GM12872 (cell line): ENCODE measurements at regions not wholly inside any gene's neighbourhood (a gene's known extent, or its start where the extent isn't known, plus 50 kb on each side); places are given as distances from the start of the nearest gene placed in this dataset.

Source experiments
- CTCF ChIP-seq: IDR thresholded peaks from 3 replicates; pipeline ENCODE4 v1.5.1; 2011; ENCODE audit warnings: low read depth, mild to moderate bottlenecking, low read length, moderate library complexity; ENCODE audit not compliant: insufficient read depth

GRCh38 chr10:131431978-131432690, 120.6 kb upstream of the TCERG1L start:
- TF ChIP-seq CTCF: no peak

GRCh38 chr10:131433568-131433967, 122.0 kb upstream of the TCERG1L start:
- no peak for TF ChIP-seq CTCF

- TF ChIP-seq CTCF: no peak
These were observed 123.7 kb upstream of the TCERG1L start for GRCh38 chr10:131435232-131435631.

GRCh38 chr10:131435760-131436457, 124.4 kb upstream of the TCERG1L start:
- no peak for TF ChIP-seq CTCF

GRCh38 chr10:131436458-131436857, 124.9 kb upstream of the TCERG1L start:
- TF ChIP-seq CTCF: no peak

DNA sequence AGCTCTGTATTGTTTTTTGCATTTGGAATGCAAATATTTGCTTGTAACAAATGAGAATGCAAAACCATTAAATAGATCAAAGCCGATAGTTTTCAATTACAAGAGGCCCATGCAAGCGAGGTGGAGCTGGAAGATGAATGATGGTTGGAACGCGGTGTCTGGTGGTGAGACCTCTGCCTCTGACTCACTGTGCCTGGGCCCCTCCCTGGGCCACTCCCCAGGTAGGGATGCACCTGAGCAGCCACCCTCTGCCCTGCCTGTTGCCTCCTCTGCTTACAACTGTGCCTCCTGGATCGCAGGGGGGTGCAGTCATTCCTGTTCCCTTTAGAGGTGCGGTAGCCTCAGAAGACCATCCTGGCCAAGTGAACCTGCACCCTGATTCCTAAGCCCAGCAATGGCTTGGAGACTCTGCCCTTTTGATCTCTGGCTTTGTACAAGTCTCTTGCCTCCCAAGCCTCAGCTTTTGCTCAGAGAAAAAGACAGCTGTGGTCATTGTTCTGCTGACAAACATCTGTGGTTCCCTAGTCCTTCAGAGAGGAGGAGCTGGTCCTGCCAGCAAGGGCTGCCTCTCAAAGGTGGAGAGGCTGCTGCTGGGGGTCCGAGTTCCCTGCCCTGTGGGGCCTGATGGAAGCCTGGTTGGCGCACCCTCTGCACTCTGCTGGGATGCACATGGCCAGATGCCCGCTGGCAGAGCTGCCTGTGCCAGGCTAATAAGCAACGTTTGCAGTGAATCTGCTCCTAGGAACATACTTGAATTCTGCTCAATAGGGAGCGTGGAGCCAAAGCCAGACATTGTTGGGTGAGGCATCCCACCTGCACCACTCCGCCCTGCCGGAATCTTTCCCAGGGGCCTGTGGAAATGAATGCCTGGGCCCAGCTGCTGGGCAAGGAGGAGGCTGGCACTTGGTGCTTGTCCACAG, 126.3 kb upstream of the TCERG1L start:
- no peak for TF ChIP-seq CTCF

DNA sequence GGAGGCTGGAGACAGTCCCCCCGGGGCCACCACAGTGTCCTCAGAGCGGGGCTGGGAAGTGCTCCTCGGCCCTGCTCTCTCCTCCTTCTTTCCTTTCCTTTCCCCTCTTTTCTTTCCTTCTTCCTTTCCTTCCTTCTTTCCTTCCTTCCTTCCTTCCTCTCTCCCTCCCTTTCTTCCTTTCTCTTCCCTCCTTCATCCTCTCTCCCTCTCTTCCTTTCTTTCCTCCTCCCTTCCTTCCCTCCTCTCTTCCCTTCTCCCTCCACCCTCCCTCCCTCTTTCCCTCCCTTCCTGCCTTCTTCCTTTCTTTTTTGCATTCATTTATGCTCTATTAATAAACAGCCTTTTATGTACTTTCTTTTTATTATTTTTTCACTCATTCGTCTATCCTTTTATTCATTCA, 127.1 kb upstream of the TCERG1L start:
- TF ChIP-seq CTCF: no peak
